ENCODE measurements at regions not wholly inside any gene's neighbourhood (a gene's known extent, or its start where the extent isn't known, plus 50 kb on each side); places are given as distances from the start of the nearest gene placed in this dataset.

GRCh38 chr16:72422308-72422897 is 250.4 kb upstream of the PMFBP1 start:
- Histone ChIP-seq H3K9me3 (ENCODE audit: low read length) (peaks cover 7% of the 10 kb centered on the region; the same call in 1 of the 2 replicates), H3K79me2 (ENCODE audit: low read length) (no peaks in the 10 kb centered on the region), H3K4me3 (ENCODE audit: low read length) (no peak overlapping the region), H3K27me3 (ENCODE audit: low read length) (no peaks in the 10 kb centered on the region), H3K4me1 (ENCODE audit: insufficient read depth, low read length) (no peaks in the 10 kb centered on the region), H3K36me3 (ENCODE audit: low read depth, low read length) (no peaks in the 10 kb centered on the region; the same call in 1 of the 2 replicates), H3K27ac (ENCODE audit: low read length) (no peak overlapping the region), H3K9ac (ENCODE audit: low read length) (no peak overlapping the region), H3K4me2 (ENCODE audit: low read length) (no peak overlapping the region), H4K20me1 (ENCODE audit: low read length) (no peaks in the 10 kb centered on the region), H2AFZ (ENCODE audit: low read length) (no peak overlapping the region), H3K9me2 (replicated peaks; ENCODE audit: low read length) (no peaks in the 10 kb centered on the region), H3F3A (ENCODE audit: low read length, unreplicated experiment) (no peaks in the 10 kb centered on the region)
- ChIA-PET POLR2A (ENCODE audit: unreplicated experiment) (no interaction called here), CTCF (no interaction called here)
- DNase-seq (no peak), ATAC-seq (no peak)
- TF ChIP-seq EZH2phosphoT487 (IDR thresholded peaks at IDR 0.05; ENCODE audit: borderline replicate concordance, low read length) (no peak), CTCF (conservative IDR thresholded peaks at IDR 0.05; ENCODE audit: low read depth, low read length) (no peak), EZH2 (IDR thresholded peaks at IDR 0.05; ENCODE audit: low read length, unreplicated experiment) (no peak)
- intact Hi-C loops (cut with micrococcal nuclease) = no loop called here
- BruUV-seq (replicated peaks) = no TSS peak

DNA sequence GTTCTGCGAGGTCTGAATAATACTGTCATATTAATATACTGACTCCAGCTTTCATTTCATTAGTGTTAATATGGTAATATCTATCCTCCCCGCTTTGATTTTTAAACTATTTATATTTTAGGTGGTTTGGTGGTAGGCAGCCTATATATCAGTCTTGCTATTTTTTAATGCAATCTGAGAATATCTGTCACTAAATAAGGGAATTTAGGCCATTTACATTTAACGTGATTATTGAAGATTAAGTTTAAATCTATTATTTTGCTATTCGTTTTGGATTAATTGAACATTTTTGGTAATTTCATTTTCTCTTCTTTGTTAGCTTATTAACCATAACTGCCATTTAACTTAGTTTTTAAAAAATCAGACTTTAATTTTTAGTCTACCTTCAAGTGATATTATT is 247.7 kb upstream of the PMFBP1 start:
- ChIA-PET CTCF (no interaction called here), POLR2A (ENCODE audit: unreplicated experiment) (no interaction called here)
- H3K36me3 ChIP-seq (ENCODE audit: low read depth, low read length) = no peaks in the 10 kb centered on the region; the same call in 1 of the 2 replicates
- H3K4me2 ChIP-seq (ENCODE audit: low read length) = no peak overlapping the region
- ATAC-seq (no peak), DNase-seq (no peak)
- intact Hi-C loops (cut with micrococcal nuclease) = no loop called here
- H3K27me3 ChIP-seq (ENCODE audit: low read length) = no peaks in the 10 kb centered on the region
- H4K20me1 ChIP-seq (ENCODE audit: low read length) = no peaks in the 10 kb centered on the region
- no peak overlapping the region for H3K9ac ChIP-seq (ENCODE audit: low read length)
- no TSS peak for BruUV-seq (replicated peaks)
- no peak overlapping the region for H2AFZ ChIP-seq (ENCODE audit: low read length)
- no peaks in the 10 kb centered on the region for H3F3A ChIP-seq (ENCODE audit: low read length, unreplicated experiment)
- H3K9me3 ChIP-seq (ENCODE audit: low read length) = peaks cover 7% of the 10 kb centered on the region; the same call in 1 of the 2 replicates
- H3K9me2 ChIP-seq (replicated peaks; ENCODE audit: low read length) = no peaks in the 10 kb centered on the region
- TF ChIP-seq EZH2 (IDR thresholded peaks at IDR 0.05; ENCODE audit: low read length, unreplicated experiment) (no peak), EZH2phosphoT487 (IDR thresholded peaks at IDR 0.05; ENCODE audit: borderline replicate concordance, low read length) (no peak), CTCF (conservative IDR thresholded peaks at IDR 0.05; ENCODE audit: low read depth, low read length) (no peak)
- no peak overlapping the region for H3K27ac ChIP-seq (ENCODE audit: low read length)
- H3K79me2 ChIP-seq (ENCODE audit: low read length) = no peaks in the 10 kb centered on the region
- H3K4me1 ChIP-seq (ENCODE audit: insufficient read depth, low read length) = no peaks in the 10 kb centered on the region
- H3K4me3 ChIP-seq (ENCODE audit: low read length) = no peak overlapping the region

GRCh38 chr16:72415379-72415778 is 243.4 kb upstream of the PMFBP1 start:
- Histone ChIP-seq H3K27ac (ENCODE audit: low read length) (no peak overlapping the region), H3K4me1 (ENCODE audit: insufficient read depth, low read length) (no peaks in the 10 kb centered on the region), H3K9ac (ENCODE audit: low read length) (no peak overlapping the region), H3K9me3 (ENCODE audit: low read length) (no peaks in the 10 kb centered on the region), H3K79me2 (ENCODE audit: low read length) (no peaks in the 10 kb centered on the region), H2AFZ (ENCODE audit: low read length) (no peak overlapping the region), H3K9me2 (replicated peaks; ENCODE audit: low read length) (no peaks in the 10 kb centered on the region), H3K4me3 (ENCODE audit: low read length) (no peak overlapping the region), H3F3A (ENCODE audit: low read length, unreplicated experiment) (no peaks in the 10 kb centered on the region), H3K27me3 (ENCODE audit: low read length) (no peaks in the 10 kb centered on the region), H4K20me1 (ENCODE audit: low read length) (no peaks in the 10 kb centered on the region), H3K36me3 (ENCODE audit: low read depth, low read length) (no peaks in the 10 kb centered on the region), H3K4me2 (ENCODE audit: low read length) (no peak overlapping the region)
- ATAC-seq = no peak
- no TSS peak for BruUV-seq (replicated peaks)
- ChIA-PET CTCF (no interaction called here), POLR2A (ENCODE audit: unreplicated experiment) (no interaction called here)
- TF ChIP-seq EZH2 (IDR thresholded peaks at IDR 0.05; ENCODE audit: low read length, unreplicated experiment) (no peak), CTCF (conservative IDR thresholded peaks at IDR 0.05; ENCODE audit: low read depth, low read length) (no peak), EZH2phosphoT487 (IDR thresholded peaks at IDR 0.05; ENCODE audit: borderline replicate concordance, low read length) (no peak)
- intact Hi-C loops (cut with micrococcal nuclease) = no loop called here
- DNase-seq = no peak
